Spleen (tissue), 11 donors: ENCODE measurements at regions not wholly inside any gene's neighbourhood (a gene's known extent, or its start where the extent isn't known, plus 50 kb on each side); places are given as distances from the start of the nearest gene placed in this dataset.

Experiments
- DNase-seq: peaks from one replicate; pipeline ENCODE4 v3.0.0-alpha.2; 2020
- H3K27ac ChIP-seq, 8 donors: fragments of 200-600 bp; sonication (generic) in 7 of 8; 1 replicate in 4 of 8; 2 replicates in 4 of 8; pipeline versions ENCODE4 v1.5.0 to v1.8.0; 2016 to 2021; ENCODE audit warnings: inconsistent platforms in 4 of 8, mild to moderate bottlenecking in 4 of 8, moderate library complexity in 1 of 8
- H3K27me3 ChIP-seq, 7 donors: fragments of 200-600 bp; sonication (generic) in 6 of 7; replicated peaks in 1 of 7; 1 replicate in 4 of 7; 2 replicates in 3 of 7; pipeline versions ENCODE4 v1.5.0 to v1.8.0; 2016 to 2021; ENCODE audit warnings: inconsistent platforms in 3 of 7, mild to moderate bottlenecking in 1 of 7
- H3K36me3 ChIP-seq, 6 donors: fragments of 200-600 bp; sonication (generic) in 5 of 6; 1 replicate in 4 of 6; 2 replicates in 2 of 6; pipeline versions ENCODE4 v1.5.0 to v1.8.0; 2016 to 2021; ENCODE audit warnings: inconsistent platforms in 2 of 6
- H3K4me1 ChIP-seq, 6 donors: fragments of 200-600 bp; sonication (generic) in 5 of 6; 1 replicate in 3 of 6; 2 replicates in 3 of 6; pipeline versions ENCODE4 v1.5.0 to v1.8.0; 2016 to 2021; ENCODE audit warnings: inconsistent platforms in 3 of 6
- H3K4me3 ChIP-seq, 8 donors: fragments of 200-600 bp; sonication (generic) in 7 of 8; 1 replicate in 4 of 8; 2 replicates in 4 of 8; pipeline versions ENCODE4 v1.5.0 to v1.8.0; 2016 to 2021; ENCODE audit warnings: inconsistent platforms in 4 of 8, mild to moderate bottlenecking in 4 of 8, moderate library complexity in 2 of 8
- H3K9me3 ChIP-seq, 8 donors: fragments of 200-600 bp; sonication (generic) in 7 of 8; 1 replicate in 4 of 8; 2 replicates in 4 of 8; pipeline versions ENCODE4 v1.5.0 to v1.8.0; 2016 to 2021; ENCODE audit warnings: inconsistent platforms in 4 of 8
- POLR2A ChIP-seq, 3 donors: fragments of 450-650 bp; IDR thresholded peaks; one replicate each; pipeline ENCODE4 v1.5.1; 2017; ENCODE audit warnings: antibody characterized with exemption in 3 of 3, mild to moderate bottlenecking in 1 of 3
- POLR2AphosphoS5 ChIP-seq, 3 donors: sonication (generic); formaldehyde crosslinking; IDR thresholded peaks; one replicate each; pipeline ENCODE4 v1.5.1; 2017; ENCODE audit warnings: antibody characterized with exemption in 3 of 3
- WGBS, 5 donors: extraction: QIAGEN DNeasy Blood & Tissue Kit in 3 of 5; methylation state at CpG; one replicate each; pipeline versions ENCODE4 v1.1.5 to v1.1.7; 2013 to 2018; 5-methylcytosine and 5-hydroxymethylcytosine counted together
- intact Hi-C: fragments of 100-400 bp; cut with DNase I; formaldehyde crosslinking; loops from one replicate; pipeline ENCODE4 v1.15.0; 2023; ENCODE audit warnings: low total_unique reads
- TF ChIP-seq, protein P1 (sequence below), 11 experiments: fragments of 200-600 bp in 7 of 11; fragments of 450-650 bp in 4 of 11; sonication (generic) in 4 of 11; IDR thresholded peaks in 8 of 11; conservative IDR thresholded peaks in 3 of 11; 1 replicate in 7 of 11; 2 replicates in 4 of 11; pipeline versions ENCODE4 v1.4.0 to v1.8.0; 2016 to 2021; ENCODE audit warnings: antibody characterized with exemption in 11 of 11, inconsistent platforms in 4 of 11, mild to moderate bottlenecking in 1 of 11
- donor health status: healthy with polysubstance abuse.
- donor health status: DM: no; HTN: no; CAD: no; lungs with moderate emphysema.
- donor health status: DM: no; HTN: no; CAD: no.
- donor health status: Bipolar disorder and iron deficiency.
- donor health status: healthy.
- donor health status: DM: no; HTN: no; CAD: no.
- donor health status: DM: yes; HTN: yes; CAD: no.

GRCh38 chrX:42538405-42538804 is 239.6 kb downstream of the PPP1R2C start:
- Histone ChIP-seq H3K27me3 (no peaks in the 10 kb centered on the region), H3K9me3 (no peaks in the 10 kb centered on the region), H3K4me1 (no peaks in the 10 kb centered on the region), H3K36me3 (no peaks in the 10 kb centered on the region), H3K27ac (no peak overlapping the region), H3K4me3 (no peak overlapping the region)
- TF ChIP-seq POLR2AphosphoS5 (IDR thresholded peaks at IDR 0.05) = no peak
- TF ChIP-seq, protein P1, sequence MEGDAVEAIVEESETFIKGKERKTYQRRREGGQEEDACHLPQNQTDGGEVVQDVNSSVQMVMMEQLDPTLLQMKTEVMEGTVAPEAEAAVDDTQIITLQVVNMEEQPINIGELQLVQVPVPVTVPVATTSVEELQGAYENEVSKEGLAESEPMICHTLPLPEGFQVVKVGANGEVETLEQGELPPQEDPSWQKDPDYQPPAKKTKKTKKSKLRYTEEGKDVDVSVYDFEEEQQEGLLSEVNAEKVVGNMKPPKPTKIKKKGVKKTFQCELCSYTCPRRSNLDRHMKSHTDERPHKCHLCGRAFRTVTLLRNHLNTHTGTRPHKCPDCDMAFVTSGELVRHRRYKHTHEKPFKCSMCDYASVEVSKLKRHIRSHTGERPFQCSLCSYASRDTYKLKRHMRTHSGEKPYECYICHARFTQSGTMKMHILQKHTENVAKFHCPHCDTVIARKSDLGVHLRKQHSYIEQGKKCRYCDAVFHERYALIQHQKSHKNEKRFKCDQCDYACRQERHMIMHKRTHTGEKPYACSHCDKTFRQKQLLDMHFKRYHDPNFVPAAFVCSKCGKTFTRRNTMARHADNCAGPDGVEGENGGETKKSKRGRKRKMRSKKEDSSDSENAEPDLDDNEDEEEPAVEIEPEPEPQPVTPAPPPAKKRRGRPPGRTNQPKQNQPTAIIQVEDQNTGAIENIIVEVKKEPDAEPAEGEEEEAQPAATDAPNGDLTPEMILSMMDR (IDR thresholded peaks at IDR 0.05 in 8 of 11, conservative IDR thresholded peaks at IDR 0.05 in 3 of 11) = no peak
- no peak for TF ChIP-seq POLR2A (IDR thresholded peaks at IDR 0.05)
- 39 to 54% (median 44%) methylated on average over 2 of the region's 2 CpGs for WGBS, 5 donors
- no peak for DNase-seq
- intact Hi-C loops = no loop called here

DNA sequence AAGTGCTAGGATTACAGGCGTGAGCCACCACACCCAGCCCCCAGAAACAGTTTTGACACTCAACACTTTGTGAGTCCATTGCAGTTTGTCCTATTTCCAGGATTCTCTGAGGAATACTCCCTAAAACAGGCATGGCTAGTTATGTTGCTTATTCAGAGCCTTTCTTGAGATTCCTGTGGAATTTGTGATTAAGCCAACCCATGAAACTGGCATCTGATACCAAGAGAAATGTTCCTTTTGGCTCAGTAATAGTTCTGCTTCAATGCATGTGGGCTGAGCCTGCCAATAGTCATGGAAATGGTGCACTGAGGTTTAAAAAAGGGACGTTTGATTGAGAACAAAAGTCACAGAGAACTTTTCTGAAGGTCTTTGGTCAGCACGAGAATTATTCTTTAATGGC is 241.7 kb downstream of the PPP1R2C start:
- DNase-seq = no peak
- TF ChIP-seq POLR2A (IDR thresholded peaks at IDR 0.05) = no peak
- TF ChIP-seq, protein P1 (IDR thresholded peaks at IDR 0.05 in 8 of 11, conservative IDR thresholded peaks at IDR 0.05 in 3 of 11) = no peak
- TF ChIP-seq POLR2AphosphoS5 (IDR thresholded peaks at IDR 0.05) = no peak
- Histone ChIP-seq H3K4me1 (no peaks in the 10 kb centered on the region), H3K36me3 (no peaks in the 10 kb centered on the region), H3K9me3 (no peaks in the 10 kb centered on the region), H3K27me3 (no peaks in the 10 kb centered on the region), H3K4me3 (no peak overlapping the region), H3K27ac (no peak overlapping the region)
- intact Hi-C loops = no loop called here
- WGBS, 5 donors = 67 to 91% (median 77%) methylated on average over 3 of the region's 3 CpGs

- H3K4me1 ChIP-seq = no peaks in the 10 kb centered on the region
- no peak overlapping the region for H3K27ac ChIP-seq
- H3K36me3 ChIP-seq = no peaks in the 10 kb centered on the region
- no peak for DNase-seq
- no peak overlapping the region for H3K4me3 ChIP-seq
- no peaks in the 10 kb centered on the region for H3K9me3 ChIP-seq
- no peaks in the 10 kb centered on the region for H3K27me3 ChIP-seq
- TF ChIP-seq POLR2A (IDR thresholded peaks at IDR 0.05) (no peak), POLR2AphosphoS5 (IDR thresholded peaks at IDR 0.05) (no peak)
- TF ChIP-seq, protein P1 (IDR thresholded peaks at IDR 0.05 in 8 of 11, conservative IDR thresholded peaks at IDR 0.05 in 3 of 11) = no peak
- intact Hi-C loops = no loop called here
- WGBS, 5 donors = 67 to 87% (median 82%) methylated on average over 2 of the region's 2 CpGs
Measured at GRCh38 chrX:42535233-42535632, 242.7 kb downstream of the PPP1R2C start.

- no peak overlapping the region for H3K4me3 ChIP-seq
- no peaks in the 10 kb centered on the region for H3K36me3 ChIP-seq
- no peaks in the 10 kb centered on the region for H3K27me3 ChIP-seq
- no peak for DNase-seq
- H3K9me3 ChIP-seq = no peaks in the 10 kb centered on the region
- H3K4me1 ChIP-seq = no peaks in the 10 kb centered on the region
- WGBS, 5 donors = 57 to 84% (median 71%) methylated on average over 2 of the region's 2 CpGs
- H3K27ac ChIP-seq = no peak overlapping the region
- intact Hi-C loops = no loop called here
- TF ChIP-seq, protein P1 (IDR thresholded peaks at IDR 0.05 in 8 of 11, conservative IDR thresholded peaks at IDR 0.05 in 3 of 11) = no peak
- TF ChIP-seq POLR2A (IDR thresholded peaks at IDR 0.05) = no peak
- no peak for TF ChIP-seq POLR2AphosphoS5 (IDR thresholded peaks at IDR 0.05)
Measured at GRCh38 chrX:42533761-42534160, 244.2 kb downstream of the PPP1R2C start.
